PC-3 (cell line): ENCODE measurements at regions not wholly inside any gene's neighbourhood (a gene's known extent, or its start where the extent isn't known, plus 50 kb on each side); places are given as distances from the start of the nearest gene placed in this dataset.

Source experiments
- ATAC-seq: fragments of 200-7000 bp; cut with Tn5 transposase; 2 replicates; pipeline ENCODE4 v1.9.1; 2020; ENCODE audit warnings: mild to moderate bottlenecking, moderate library complexity
- BruUV-seq: library from RNA; stranded (reverse); fragments of 400-500 nt; replicated peaks from 2 replicates; lab custom pipeline; 2021; lab: Mats Ljungman, UMichigan
- CTCF ChIA-PET: fragments of 300-600 bp; sonication (Branson Sonifier 250); formaldehyde crosslinking; loops from one replicate; lab custom pipeline; 2022; ENCODE audit warnings: antibody characterized with exemption; lab: Charles Lee
- POLR2A ChIA-PET: fragments of 300-600 bp; sonication (Branson Sonifier 250); formaldehyde crosslinking; loops from one replicate; lab custom pipeline; 2022; ENCODE audit warnings: antibody characterized with exemption; ENCODE audit not compliant: unreplicated experiment; lab: Charles Lee
- DNase-seq: peaks from one replicate; pipeline ENCODE4 v3.0.0-alpha.2; 2015
- H2AFZ ChIP-seq: fragments of 300-600 bp; sonication (generic); 2 replicates; pipeline ENCODE4 v1.6.0; 2016; ENCODE audit warnings: antibody characterized with exemption, low read length
- H3F3A ChIP-seq: fragments of 300-600 bp; sonication (generic); one replicate; pipeline ENCODE4 v1.6.0; 2017; ENCODE audit warnings: antibody characterized with exemption, low read length, control low read depth, mild to moderate bottlenecking; ENCODE audit not compliant: unreplicated experiment
- H3K27ac ChIP-seq: fragments of 300-600 bp; sonication (generic); 2 replicates; pipeline ENCODE4 v1.5.1; 2016; ENCODE audit warnings: mild to moderate bottlenecking, low read length
- H3K27me3 ChIP-seq: fragments of 300-600 bp; sonication (generic); 2 replicates; pipeline ENCODE4 v1.6.1; 2016; ENCODE audit warnings: low read length, mixed read lengths
- H3K36me3 ChIP-seq: fragments of 300-600 bp; sonication (generic); 2 replicates; pipeline ENCODE4 v1.6.1; 2016; ENCODE audit warnings: low read depth, mixed run types, low read length, mixed read lengths
- H3K4me1 ChIP-seq: fragments of 300-600 bp; sonication (generic); 2 replicates; pipeline ENCODE4 v1.5.1; 2016; ENCODE audit warnings: low read length; ENCODE audit not compliant: insufficient read depth
- H3K4me2 ChIP-seq: fragments of 300-600 bp; sonication (generic); 2 replicates; pipeline ENCODE4 v1.6.0; 2016; ENCODE audit warnings: low read length
- H3K4me3 ChIP-seq: fragments of 300-600 bp; sonication (generic); 2 replicates; pipeline ENCODE4 v1.5.1; 2016; ENCODE audit warnings: mild to moderate bottlenecking, low read length, mixed read lengths
- H3K79me2 ChIP-seq: fragments of 300-600 bp; sonication (generic); 2 replicates; pipeline ENCODE4 v1.6.1; 2017; ENCODE audit warnings: low read length, mixed read lengths
- H3K9ac ChIP-seq: fragments of 300-600 bp; sonication (generic); 2 replicates; pipeline ENCODE4 v1.6.0; 2016; ENCODE audit warnings: mild to moderate bottlenecking, low read length
- H3K9me2 ChIP-seq: fragments of 300-600 bp; sonication (generic); replicated peaks from 2 replicates; pipeline ENCODE4 v1.6.1; 2016; ENCODE audit warnings: mixed run types, low read length, mixed read lengths
- H3K9me3 ChIP-seq: fragments of 300-600 bp; sonication (generic); 2 replicates; pipeline ENCODE4 v1.6.1; 2016; ENCODE audit warnings: low read length, mixed read lengths
- H4K20me1 ChIP-seq: fragments of 300-600 bp; sonication (generic); 2 replicates; pipeline ENCODE4 v1.6.1; 2016; ENCODE audit warnings: low read length, mixed read lengths
- EZH2 ChIP-seq: fragments of 300-600 bp; sonication (generic); IDR thresholded peaks from one replicate; pipeline ENCODE4 v1.6.1; 2017; ENCODE audit warnings: antibody characterized with exemption, mild to moderate bottlenecking, low read length; ENCODE audit not compliant: unreplicated experiment
- EZH2phosphoT487 ChIP-seq: fragments of 300-600 bp; sonication (generic); IDR thresholded peaks from 2 replicates; pipeline ENCODE4 v1.6.1; 2018; ENCODE audit warnings: mild to moderate bottlenecking, antibody characterized with exemption, low read length, borderline replicate concordance
- intact Hi-C: fragments of 100-400 bp; cut with micrococcal nuclease; formaldehyde crosslinking; loops from 2 replicates; pipeline ENCODE4 v1.9.0; 2023
- TF ChIP-seq, protein P1 (sequence below): fragments of 300-600 bp; sonication (generic); conservative IDR thresholded peaks from 2 replicates; pipeline ENCODE4 v1.5.1; 2017; ENCODE audit warnings: antibody characterized with exemption, low read depth, mild to moderate bottlenecking, low read length

- Histone ChIP-seq H3K27me3 (0 out of 2 replicates have a peak, but pooled peaks cover 9% of the 10 kb centered on the region), H3K4me2 (no peak overlapping the region), H3K4me1 (no peaks in the 10 kb centered on the region), H3K27ac (no peak overlapping the region), H2AFZ (no peak overlapping the region), H3K9ac (no peak overlapping the region), H3K9me2 (no peaks in the 10 kb centered on the region), H3K36me3 (no peaks in the 10 kb centered on the region), H3K79me2 (no peaks in the 10 kb centered on the region), H3K4me3 (no peak overlapping the region), H3K9me3 (no peaks in the 10 kb centered on the region), H3F3A (no peaks in the 10 kb centered on the region), H4K20me1 (no peaks in the 10 kb centered on the region)
- POLR2A ChIA-PET = no interaction called here
- intact Hi-C loops = no loop called here
- no peak for TF ChIP-seq EZH2phosphoT487
- no peak for TF ChIP-seq EZH2
- TF ChIP-seq, protein P1, sequence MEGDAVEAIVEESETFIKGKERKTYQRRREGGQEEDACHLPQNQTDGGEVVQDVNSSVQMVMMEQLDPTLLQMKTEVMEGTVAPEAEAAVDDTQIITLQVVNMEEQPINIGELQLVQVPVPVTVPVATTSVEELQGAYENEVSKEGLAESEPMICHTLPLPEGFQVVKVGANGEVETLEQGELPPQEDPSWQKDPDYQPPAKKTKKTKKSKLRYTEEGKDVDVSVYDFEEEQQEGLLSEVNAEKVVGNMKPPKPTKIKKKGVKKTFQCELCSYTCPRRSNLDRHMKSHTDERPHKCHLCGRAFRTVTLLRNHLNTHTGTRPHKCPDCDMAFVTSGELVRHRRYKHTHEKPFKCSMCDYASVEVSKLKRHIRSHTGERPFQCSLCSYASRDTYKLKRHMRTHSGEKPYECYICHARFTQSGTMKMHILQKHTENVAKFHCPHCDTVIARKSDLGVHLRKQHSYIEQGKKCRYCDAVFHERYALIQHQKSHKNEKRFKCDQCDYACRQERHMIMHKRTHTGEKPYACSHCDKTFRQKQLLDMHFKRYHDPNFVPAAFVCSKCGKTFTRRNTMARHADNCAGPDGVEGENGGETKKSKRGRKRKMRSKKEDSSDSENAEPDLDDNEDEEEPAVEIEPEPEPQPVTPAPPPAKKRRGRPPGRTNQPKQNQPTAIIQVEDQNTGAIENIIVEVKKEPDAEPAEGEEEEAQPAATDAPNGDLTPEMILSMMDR = no peak; the same call in 1 of the 2 replicates
- ATAC-seq = no peak
- CTCF ChIA-PET = no interaction called here
- no TSS peak for BruUV-seq
- DNase-seq = no peak
Measured at GRCh38 chr13:97753942-97754670, 199.4 kb upstream of the IPO5 start.

- H3K4me3 ChIP-seq = no peak overlapping the region
- H3K27me3 ChIP-seq = 0 out of 2 replicates have a peak, but pooled peaks cover 9% of the 10 kb centered on the region
- ATAC-seq = no peak
- no peak overlapping the region for H3K4me2 ChIP-seq
- no peaks in the 10 kb centered on the region for H4K20me1 ChIP-seq
- H3K9ac ChIP-seq = no peak overlapping the region
- ChIA-PET POLR2A (no interaction called here), CTCF (no interaction called here)
- intact Hi-C loops = no loop called here
- no peak for TF ChIP-seq EZH2phosphoT487
- TF ChIP-seq EZH2 = no peak
- TF ChIP-seq, protein P1 = no peak
- BruUV-seq = no TSS peak
- H2AFZ ChIP-seq = no peak overlapping the region
- H3K4me1 ChIP-seq = no peaks in the 10 kb centered on the region
- H3K27ac ChIP-seq = no peak overlapping the region
- H3K9me2 ChIP-seq = no peaks in the 10 kb centered on the region
- no peaks in the 10 kb centered on the region for H3K79me2 ChIP-seq
- H3F3A ChIP-seq = no peaks in the 10 kb centered on the region
- no peaks in the 10 kb centered on the region for H3K9me3 ChIP-seq
- H3K36me3 ChIP-seq = no peaks in the 10 kb centered on the region
- DNase-seq = no peak
Measured at GRCh38 chr13:97757807-97758206, 195.7 kb upstream of the IPO5 start.

GRCh38 chr13:97758317-97758716, 195.2 kb upstream of the IPO5 start:
- BruUV-seq = no TSS peak
- H3K4me1 ChIP-seq = no peaks in the 10 kb centered on the region
- H2AFZ ChIP-seq = no peak overlapping the region
- no peaks in the 10 kb centered on the region for H3K9me3 ChIP-seq
- no peaks in the 10 kb centered on the region for H3K79me2 ChIP-seq
- H3K9ac ChIP-seq = no peak overlapping the region
- CTCF ChIA-PET = no interaction called here
- no peak overlapping the region for H3K27ac ChIP-seq
- TF ChIP-seq EZH2 (no peak), EZH2phosphoT487 (no peak)
- TF ChIP-seq, protein P1 = no peak
- no peaks in the 10 kb centered on the region for H3F3A ChIP-seq
- no peaks in the 10 kb centered on the region for H4K20me1 ChIP-seq
- no peak overlapping the region for H3K4me3 ChIP-seq
- no peaks in the 10 kb centered on the region for H3K36me3 ChIP-seq
- H3K27me3 ChIP-seq = 0 out of 2 replicates have a peak, but pooled peaks cover 9% of the 10 kb centered on the region
- no peaks in the 10 kb centered on the region for H3K9me2 ChIP-seq
- intact Hi-C loops = no loop called here
- ATAC-seq (no peak), DNase-seq (no peak)
- H3K4me2 ChIP-seq = no peak overlapping the region
- POLR2A ChIA-PET = no interaction called here
